ENCODE measurements at regions not wholly inside any gene's neighbourhood (a gene's known extent, or its start where the extent isn't known, plus 50 kb on each side); places are given as distances from the start of the nearest gene placed in this dataset.

GRCh38 chr5:124637011-124637410 lies 109.4 kb downstream of the ZNF608 start:
- Histone ChIP-seq H2AFZ (ENCODE audit: insufficient read depth, low read depth, low read length, poor library complexity, severe bottlenecking) (no peak overlapping the region), H3K27ac (ENCODE audit: low read length in 2 of 2) (no peak overlapping the region), H3K4me2 (replicated peaks; ENCODE audit: low read depth, low read length, poor library complexity, severe bottlenecking) (no peak overlapping the region), H3K27me3 (replicated peaks in 1 of 4; ENCODE audit: control extremely low read depth in 1 of 4, control insufficient read depth in 3 of 4, insufficient read depth in 4 of 4, low read length in 3 of 4) (no peaks in the 10 kb centered on the region), H4K20me1 (ENCODE audit: control insufficient read depth, insufficient read depth, low read length, poor library complexity, severe bottlenecking) (no peaks in the 10 kb centered on the region), H3K36me3 (replicated peaks in 1 of 2; ENCODE audit: control extremely low read depth in 1 of 2, control insufficient read depth in 1 of 2, extremely low read depth in 1 of 2, insufficient read depth in 2 of 2, low read length in 1 of 2) (no peaks in the 10 kb centered on the region), H3K79me2 (ENCODE audit: control insufficient read depth, insufficient read depth, low read length) (no peaks in the 10 kb centered on the region), H3K4me1 (ENCODE audit: control insufficient read depth in 2 of 2, insufficient read depth in 2 of 2, low read length in 2 of 2) (peaks cover 0 to 1% of the 10 kb centered on the region in 2 donors), H3K9ac (ENCODE audit: low read length) (no peak overlapping the region), H3K4me3 (ENCODE audit: control extremely low read depth in 1 of 5, extremely low read depth in 1 of 5, insufficient read depth in 1 of 5, low read depth in 2 of 5, low read length in 4 of 5) (no peak overlapping the region), H3K9me3 (ENCODE audit: control extremely low read depth in 1 of 3, control insufficient read depth in 2 of 3, insufficient read depth in 1 of 3, low read length in 2 of 3) (peaks cover 0 to 3% (median 0%) of the 10 kb centered on the region in 3 donors)
- no CpG with 5 or more reads among the region's 3 CpGs for WGBS (ENCODE audit: insufficient coverage)
- DNase-seq (no peak), ATAC-seq (ENCODE audit: low read depth) (no peak)
- TF ChIP-seq EZH2 (IDR thresholded peaks at IDR 0.05; ENCODE audit: borderline replicate concordance, insufficient read depth, low read depth, low read length, poor library complexity, severe bottlenecking) (no peak), CTCF (IDR thresholded peaks at IDR 0.05) (no peak)
- Mint-ChIP-seq H3K27me3 (no peaks in the 10 kb centered on the region), H3K9me3 (ENCODE audit: insufficient read depth) (peaks cover 3% of the 10 kb centered on the region), H3K4me1 (peaks cover 2% of the 10 kb centered on the region), H3K27ac (no peak overlapping the region), H3K4me3 (no peak overlapping the region)
- CTCF ChIA-PET: no interaction called here
- intact Hi-C loops (cut with micrococcal nuclease): no loop called here
- POLR2A ChIA-PET: no interaction called here

- H3K4me2 ChIP-seq (replicated peaks; ENCODE audit: low read depth, low read length, poor library complexity, severe bottlenecking): no peak overlapping the region
- POLR2A ChIA-PET: no interaction called here
- no peaks in the 10 kb centered on the region for H3K9me3 Mint-ChIP-seq (ENCODE audit: insufficient read depth)
Observed at GRCh38 chr5:124634741-124635323, 111.6 kb downstream of the ZNF608 start.

More at GRCh38 chr5:124634741-124635323, 111.6 kb downstream of the ZNF608 start:
- H3K27ac ChIP-seq (ENCODE audit: low read length in 2 of 2): no peak overlapping the region
- TF ChIP-seq CTCF (IDR thresholded peaks at IDR 0.05): no peak
- TF ChIP-seq EZH2 (IDR thresholded peaks at IDR 0.05; ENCODE audit: borderline replicate concordance, insufficient read depth, low read depth, low read length, poor library complexity, severe bottlenecking): no peak
- H3K4me3 ChIP-seq (ENCODE audit: control extremely low read depth in 1 of 5, extremely low read depth in 1 of 5, insufficient read depth in 1 of 5, low read depth in 2 of 5, low read length in 4 of 5): no peak overlapping the region
- H3K36me3 ChIP-seq (replicated peaks in 1 of 2; ENCODE audit: control extremely low read depth in 1 of 2, control insufficient read depth in 1 of 2, extremely low read depth in 1 of 2, insufficient read depth in 2 of 2, low read length in 1 of 2): no peaks in the 10 kb centered on the region
- DNase-seq (no peak), ATAC-seq (ENCODE audit: low read depth) (no peak)
- H3K79me2 ChIP-seq (ENCODE audit: control insufficient read depth, insufficient read depth, low read length): no peaks in the 10 kb centered on the region
- H3K9me3 ChIP-seq (ENCODE audit: control extremely low read depth in 1 of 3, control insufficient read depth in 2 of 3, insufficient read depth in 1 of 3, low read length in 2 of 3): no peaks in the 10 kb centered on the region
- no peaks in the 10 kb centered on the region for H3K27me3 ChIP-seq (replicated peaks in 1 of 4; ENCODE audit: control extremely low read depth in 1 of 4, control insufficient read depth in 3 of 4, insufficient read depth in 4 of 4, low read length in 3 of 4)
- intact Hi-C loops (cut with micrococcal nuclease): no loop called here
- CTCF ChIA-PET: no interaction called here
- Mint-ChIP-seq H3K27me3 (no peaks in the 10 kb centered on the region), H3K4me3 (no peak overlapping the region), H3K4me1 (peaks cover 11% of the 10 kb centered on the region), H3K27ac (no peak overlapping the region)
- no peak overlapping the region for H3K9ac ChIP-seq (ENCODE audit: low read length)
- H3K4me1 ChIP-seq (ENCODE audit: control insufficient read depth in 2 of 2, insufficient read depth in 2 of 2, low read length in 2 of 2): peaks cover 0 to 7% of the 10 kb centered on the region in 2 donors
- no peaks in the 10 kb centered on the region for H4K20me1 ChIP-seq (ENCODE audit: control insufficient read depth, insufficient read depth, low read length, poor library complexity, severe bottlenecking)
- WGBS (ENCODE audit: insufficient coverage): no CpG with 5 or more reads among the region's 3 CpGs
- H2AFZ ChIP-seq (ENCODE audit: insufficient read depth, low read depth, low read length, poor library complexity, severe bottlenecking): no peak overlapping the region
